Panc1 (cell line): ENCODE measurements at regions not wholly inside any gene's neighbourhood (a gene's known extent, or its start where the extent isn't known, plus 50 kb on each side); places are given as distances from the start of the nearest gene placed in this dataset.

Source experiments
- ATAC-seq: fragments of 200-7000 bp; cut with Tn5 transposase; 2 replicates; pipeline ENCODE4 v1.9.1; 2020; ENCODE audit warnings: mild to moderate bottlenecking, moderate library complexity
- BruUV-seq: library from RNA; stranded (reverse); fragments of 400-500 nt; replicated peaks from 2 replicates; lab custom pipeline; 2021; lab: Mats Ljungman, UMichigan
- CTCF ChIA-PET: fragments of 300-600 bp; sonication (Branson Sonifier 250); formaldehyde crosslinking; loops from one replicate; lab custom pipeline; 2022; ENCODE audit warnings: antibody characterized with exemption; lab: Charles Lee
- POLR2A ChIA-PET: fragments of 300-600 bp; sonication (Branson Sonifier 250); formaldehyde crosslinking; loops from one replicate; lab custom pipeline; 2022; ENCODE audit warnings: antibody characterized with exemption; lab: Charles Lee
- DNase-seq: peaks from one replicate; pipeline ENCODE4 v3.0.0-alpha.2; 2010; ENCODE audit warnings: low read depth, low spot score
- H3K27ac ChIP-seq: 2 replicates; pipeline ENCODE4 v1.5.1; 2011; ENCODE audit warnings: mild to moderate bottlenecking, low read length, inconsistent platforms
- H3K27me3 ChIP-seq: fragments of 200-500 bp; sonication (Bioruptor generic); 2 replicates; pipeline ENCODE4 v1.6.0; 2014; ENCODE audit warnings: low read length, inconsistent platforms; ENCODE audit not compliant: control insufficient read depth, insufficient read depth
- H3K36me3 ChIP-seq: fragments of 200-500 bp; sonication (Bioruptor generic); 2 replicates; pipeline ENCODE4 v1.5.1; 2014; ENCODE audit warnings: inconsistent platforms, mild to moderate bottlenecking, low read length, moderate library complexity; ENCODE audit not compliant: control insufficient read depth, insufficient read depth
- H3K4me1 ChIP-seq: 2 replicates; pipeline ENCODE4 v1.5.1; 2011; ENCODE audit warnings: inconsistent platforms, mild to moderate bottlenecking, low read length, moderate library complexity; ENCODE audit not compliant: control insufficient read depth, insufficient read depth
- H3K4me3 ChIP-seq, 2 experiments: 2 replicates each; pipeline ENCODE4 v1.5.1; 2011 to 2012; ENCODE audit warnings: low read depth in 2 of 2, low read length in 2 of 2, mild to moderate bottlenecking in 2 of 2, inconsistent platforms in 1 of 2, moderate library complexity in 1 of 2
- H3K9me3 ChIP-seq: fragments of 200-500 bp; sonication (Bioruptor generic); 2 replicates; pipeline ENCODE4 v1.5.1; 2014; ENCODE audit warnings: low read depth, mild to moderate bottlenecking, inconsistent platforms, low read length, moderate library complexity; ENCODE audit not compliant: control insufficient read depth, insufficient read depth
- CTCF ChIP-seq: fragments of 450-650 bp; IDR thresholded peaks from 2 replicates; pipeline ENCODE4 v1.5.1; 2017; ENCODE audit warnings: mild to moderate bottlenecking
- POLR2AphosphoS5 ChIP-seq: IDR thresholded peaks from 2 replicates; pipeline ENCODE4 v1.6.1; 2012; ENCODE audit warnings: mild to moderate bottlenecking, low read depth, low read length, moderate library complexity
- REST ChIP-seq, 2 experiments: IDR thresholded peaks; 2 replicates each; pipeline ENCODE4 v1.6.1; 2011 to 2012; ENCODE audit warnings: low read depth in 2 of 2, control low read depth in 1 of 2, low read length in 1 of 2, mild to moderate bottlenecking in 1 of 2, moderate library complexity in 1 of 2; ENCODE audit not compliant: insufficient read depth in 1 of 2
- SIN3A ChIP-seq: IDR thresholded peaks from 2 replicates; pipeline ENCODE4 v1.6.1; 2012; ENCODE audit warnings: low read depth, mild to moderate bottlenecking, low read length, moderate library complexity, borderline replicate concordance; ENCODE audit not compliant: insufficient read depth
- TCF7L2 ChIP-seq: IDR thresholded peaks from 2 replicates; pipeline ENCODE4 v1.6.1; 2011; ENCODE audit warnings: mild to moderate bottlenecking, low read depth, low read length, inconsistent platforms
- in situ Hi-C: cut with HindIII; loops from 2 replicates; pipeline ENCODE4 v1.10.0; 2016; ENCODE audit warnings: low sequenced_read_pairs, low pct_unique_long_range_greater_than_20kb
- intact Hi-C: fragments of 100-400 bp; cut with micrococcal nuclease; formaldehyde crosslinking; loops from one replicate; pipeline ENCODE4 v1.10.0; 2022; ENCODE audit not compliant: unreplicated experiment

DNA sequence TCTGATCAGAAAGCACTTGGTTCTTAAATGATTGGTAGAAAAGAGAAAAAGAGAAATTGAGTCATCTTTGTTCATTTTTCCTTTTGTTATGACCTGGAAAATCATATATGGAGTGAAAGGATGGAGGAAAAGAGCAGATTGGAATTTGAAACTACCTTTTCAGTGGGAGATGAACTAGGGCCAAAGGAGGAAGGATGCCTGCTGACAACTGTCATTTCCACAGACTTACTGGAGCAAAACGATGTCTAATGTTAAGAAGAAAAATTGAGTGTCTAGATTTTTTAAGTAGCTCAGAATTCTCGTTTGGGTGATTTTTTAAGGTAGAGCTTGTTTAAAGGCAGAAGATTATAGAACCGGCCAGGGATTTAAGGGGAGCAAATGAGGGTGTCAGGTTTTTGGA, 144.6 kb upstream of the KCNIP4 start:
- POLR2A ChIA-PET = no interaction called here
- DNase-seq (no peak), ATAC-seq (no peak)
- in situ Hi-C loops = no loop called here
- TF ChIP-seq SIN3A (no peak), CTCF (no peak), POLR2AphosphoS5 (no peak), REST (IDR thresholded peaks at IDR 0.05; ENCODE audit: insufficient read depth in 1 of 2, low read depth in 2 of 2, low read length in 1 of 2) (no peak), TCF7L2 (no peak)
- Histone ChIP-seq H3K9me3 (no peaks in the 10 kb centered on the region), H3K27ac (no peak overlapping the region), H3K4me3 (no peak overlapping the region), H3K27me3 (no peaks in the 10 kb centered on the region), H3K36me3 (no peaks in the 10 kb centered on the region), H3K4me1 (no peaks in the 10 kb centered on the region)
- CTCF ChIA-PET = no interaction called here
- no TSS peak for BruUV-seq
- intact Hi-C loops = loop anchor here (10.0 kb wide), 1 partner anchor 138 kb away; no protein-coding TSS in a partner anchor

DNA sequence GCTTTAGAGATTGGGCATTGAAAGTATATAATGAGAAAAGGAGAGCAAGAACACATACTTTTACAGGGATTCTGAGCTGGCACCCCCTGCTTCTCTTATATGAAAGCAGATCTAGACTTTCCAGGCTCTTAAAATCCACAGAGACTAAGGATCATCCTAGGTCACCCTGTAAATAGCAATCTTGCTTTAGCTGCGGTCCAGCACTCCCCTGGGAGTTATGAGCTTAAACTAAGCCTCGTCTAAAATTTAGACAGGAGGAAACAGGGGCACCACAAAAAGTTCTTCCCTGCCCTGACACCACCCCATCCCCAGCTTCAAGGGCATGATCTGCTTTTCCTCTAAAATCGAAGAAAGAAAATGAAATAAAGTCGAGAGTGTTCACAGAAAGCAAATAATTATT, 143.3 kb upstream of the KCNIP4 start:
- DNase-seq = no peak
- TF ChIP-seq CTCF (no peak), REST (IDR thresholded peaks at IDR 0.05; ENCODE audit: insufficient read depth in 1 of 2, low read depth in 2 of 2, low read length in 1 of 2) (no peak), TCF7L2 (no peak), POLR2AphosphoS5 (no peak), SIN3A (no peak)
- no peak overlapping the region for H3K27ac ChIP-seq
- no peaks in the 10 kb centered on the region for H3K9me3 ChIP-seq
- no peaks in the 10 kb centered on the region for H3K4me1 ChIP-seq
- H3K36me3 ChIP-seq = no peaks in the 10 kb centered on the region
- in situ Hi-C loops (no loop called here), intact Hi-C loops (loop anchor here (10.0 kb wide), 1 partner anchor 137 kb away; no protein-coding TSS in a partner anchor)
- ChIA-PET POLR2A (no interaction called here), CTCF (no interaction called here)
- H3K4me3 ChIP-seq = no peak overlapping the region
- no TSS peak for BruUV-seq
- no peaks in the 10 kb centered on the region for H3K27me3 ChIP-seq
- no peak for ATAC-seq
